ENCODE measurements at regions not wholly inside any gene's neighbourhood (a gene's known extent, or its start where the extent isn't known, plus 50 kb on each side); places are given as distances from the start of the nearest gene placed in this dataset.

DNA sequence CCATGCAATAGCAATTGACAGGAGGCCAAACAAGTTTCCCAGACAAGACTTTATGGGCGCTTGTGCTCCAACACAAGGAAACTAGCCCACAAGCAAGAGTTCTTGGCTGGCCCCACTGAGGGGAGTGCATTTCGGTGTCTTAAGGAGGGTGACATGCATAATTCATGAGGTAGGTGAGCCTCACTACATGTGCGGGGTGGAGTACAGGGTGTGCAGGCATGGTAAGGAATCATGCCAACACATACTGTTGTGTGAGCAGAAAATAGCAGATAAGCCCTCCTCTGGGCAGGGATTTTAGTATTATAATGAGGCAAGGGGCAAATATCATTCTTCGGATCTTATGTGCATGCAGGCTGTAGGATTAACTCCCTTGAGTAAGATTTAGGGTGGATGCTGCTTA is 78.7 kb upstream of the SLC1A4 start:
- intact Hi-C loops (cut with micrococcal nuclease; ENCODE audit: unreplicated experiment): loop anchor here (10.0 kb wide), 1 partner anchor 254 kb away; no protein-coding TSS in a partner anchor
- Histone ChIP-seq H3K4me3 (ENCODE audit: low read depth in 2 of 2, low read length in 2 of 2) (no peak overlapping the region), H3K36me3 (ENCODE audit: control insufficient read depth, insufficient read depth, low read length) (no peaks in the 10 kb centered on the region), H3K4me1 (ENCODE audit: control insufficient read depth, insufficient read depth, low read length) (no peaks in the 10 kb centered on the region), H3K9me3 (ENCODE audit: control insufficient read depth, insufficient read depth, low read depth, low read length) (no peaks in the 10 kb centered on the region), H3K27ac (ENCODE audit: low read length) (no peak overlapping the region), H3K27me3 (ENCODE audit: control insufficient read depth, insufficient read depth, low read length) (peaks cover 3% of the 10 kb centered on the region; the same call in 1 of the 2 replicates)
- CTCF ChIA-PET: no interaction called here
- POLR2A ChIA-PET: no interaction called here
- in situ Hi-C loops (cut with HindIII; ENCODE audit: low pct_unique_long_range_greater_than_20kb, low sequenced_read_pairs): no loop called here
- ATAC-seq (no peak), DNase-seq (ENCODE audit: low read depth, low spot score) (no peak)
- no TSS peak for BruUV-seq (replicated peaks)
- TF ChIP-seq, protein P1, sequence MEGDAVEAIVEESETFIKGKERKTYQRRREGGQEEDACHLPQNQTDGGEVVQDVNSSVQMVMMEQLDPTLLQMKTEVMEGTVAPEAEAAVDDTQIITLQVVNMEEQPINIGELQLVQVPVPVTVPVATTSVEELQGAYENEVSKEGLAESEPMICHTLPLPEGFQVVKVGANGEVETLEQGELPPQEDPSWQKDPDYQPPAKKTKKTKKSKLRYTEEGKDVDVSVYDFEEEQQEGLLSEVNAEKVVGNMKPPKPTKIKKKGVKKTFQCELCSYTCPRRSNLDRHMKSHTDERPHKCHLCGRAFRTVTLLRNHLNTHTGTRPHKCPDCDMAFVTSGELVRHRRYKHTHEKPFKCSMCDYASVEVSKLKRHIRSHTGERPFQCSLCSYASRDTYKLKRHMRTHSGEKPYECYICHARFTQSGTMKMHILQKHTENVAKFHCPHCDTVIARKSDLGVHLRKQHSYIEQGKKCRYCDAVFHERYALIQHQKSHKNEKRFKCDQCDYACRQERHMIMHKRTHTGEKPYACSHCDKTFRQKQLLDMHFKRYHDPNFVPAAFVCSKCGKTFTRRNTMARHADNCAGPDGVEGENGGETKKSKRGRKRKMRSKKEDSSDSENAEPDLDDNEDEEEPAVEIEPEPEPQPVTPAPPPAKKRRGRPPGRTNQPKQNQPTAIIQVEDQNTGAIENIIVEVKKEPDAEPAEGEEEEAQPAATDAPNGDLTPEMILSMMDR (IDR thresholded peaks at IDR 0.05): no peak
- TF ChIP-seq POLR2AphosphoS5 (IDR thresholded peaks at IDR 0.05; ENCODE audit: low read depth, low read length): no peak

DNA sequence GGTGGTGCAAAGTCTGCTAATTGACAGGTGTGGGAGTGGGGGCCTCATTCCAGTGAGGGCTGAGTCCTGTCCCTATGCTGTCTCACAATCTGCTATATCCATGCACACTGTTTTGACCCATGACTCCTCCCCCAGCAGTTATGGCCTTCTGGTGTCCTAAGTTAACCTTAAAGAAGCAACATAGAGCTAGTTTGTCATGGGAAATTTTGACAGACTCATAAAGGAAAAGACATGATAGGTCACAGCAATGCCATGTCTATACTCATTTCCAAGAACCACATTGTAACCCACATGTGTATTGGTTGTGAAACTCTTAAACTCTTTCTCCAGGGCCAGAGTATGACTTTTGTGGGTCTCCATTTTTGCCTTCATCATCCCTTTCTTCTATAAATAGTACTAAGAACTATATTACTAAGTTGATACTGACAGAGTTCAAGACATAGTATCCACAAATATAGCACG is 78.2 kb upstream of the SLC1A4 start:
- Histone ChIP-seq H3K27ac (ENCODE audit: low read length) (no peak overlapping the region), H3K36me3 (ENCODE audit: control insufficient read depth, insufficient read depth, low read length) (no peaks in the 10 kb centered on the region), H3K9me3 (ENCODE audit: control insufficient read depth, insufficient read depth, low read depth, low read length) (no peaks in the 10 kb centered on the region), H3K27me3 (ENCODE audit: control insufficient read depth, insufficient read depth, low read length) (0 out of 2 replicates have a peak, but pooled peaks cover 3% of the 10 kb centered on the region), H3K4me1 (ENCODE audit: control insufficient read depth, insufficient read depth, low read length) (no peaks in the 10 kb centered on the region), H3K4me3 (ENCODE audit: low read depth in 2 of 2, low read length in 2 of 2) (no peak overlapping the region)
- ChIA-PET CTCF (no interaction called here), POLR2A (no interaction called here)
- TF ChIP-seq, protein P2, sequence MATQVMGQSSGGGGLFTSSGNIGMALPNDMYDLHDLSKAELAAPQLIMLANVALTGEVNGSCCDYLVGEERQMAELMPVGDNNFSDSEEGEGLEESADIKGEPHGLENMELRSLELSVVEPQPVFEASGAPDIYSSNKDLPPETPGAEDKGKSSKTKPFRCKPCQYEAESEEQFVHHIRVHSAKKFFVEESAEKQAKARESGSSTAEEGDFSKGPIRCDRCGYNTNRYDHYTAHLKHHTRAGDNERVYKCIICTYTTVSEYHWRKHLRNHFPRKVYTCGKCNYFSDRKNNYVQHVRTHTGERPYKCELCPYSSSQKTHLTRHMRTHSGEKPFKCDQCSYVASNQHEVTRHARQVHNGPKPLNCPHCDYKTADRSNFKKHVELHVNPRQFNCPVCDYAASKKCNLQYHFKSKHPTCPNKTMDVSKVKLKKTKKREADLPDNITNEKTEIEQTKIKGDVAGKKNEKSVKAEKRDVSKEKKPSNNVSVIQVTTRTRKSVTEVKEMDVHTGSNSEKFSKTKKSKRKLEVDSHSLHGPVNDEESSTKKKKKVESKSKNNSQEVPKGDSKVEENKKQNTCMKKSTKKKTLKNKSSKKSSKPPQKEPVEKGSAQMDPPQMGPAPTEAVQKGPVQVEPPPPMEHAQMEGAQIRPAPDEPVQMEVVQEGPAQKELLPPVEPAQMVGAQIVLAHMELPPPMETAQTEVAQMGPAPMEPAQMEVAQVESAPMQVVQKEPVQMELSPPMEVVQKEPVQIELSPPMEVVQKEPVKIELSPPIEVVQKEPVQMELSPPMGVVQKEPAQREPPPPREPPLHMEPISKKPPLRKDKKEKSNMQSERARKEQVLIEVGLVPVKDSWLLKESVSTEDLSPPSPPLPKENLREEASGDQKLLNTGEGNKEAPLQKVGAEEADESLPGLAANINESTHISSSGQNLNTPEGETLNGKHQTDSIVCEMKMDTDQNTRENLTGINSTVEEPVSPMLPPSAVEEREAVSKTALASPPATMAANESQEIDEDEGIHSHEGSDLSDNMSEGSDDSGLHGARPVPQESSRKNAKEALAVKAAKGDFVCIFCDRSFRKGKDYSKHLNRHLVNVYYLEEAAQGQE (IDR thresholded peaks at IDR 0.05; ENCODE audit: insufficient read depth in 1 of 2, low read depth in 2 of 2, low read length in 1 of 2): no peak
- TF ChIP-seq, protein P1 (IDR thresholded peaks at IDR 0.05): no peak
- TF ChIP-seq SIN3A (IDR thresholded peaks at IDR 0.05; ENCODE audit: borderline replicate concordance, insufficient read depth, low read depth, low read length) (no peak), POLR2AphosphoS5 (IDR thresholded peaks at IDR 0.05; ENCODE audit: low read depth, low read length) (no peak), TCF7L2 (IDR thresholded peaks at IDR 0.05; ENCODE audit: low read depth, low read length) (no peak)
- intact Hi-C loops (cut with micrococcal nuclease; ENCODE audit: unreplicated experiment) (loop anchor here (10.0 kb wide), 1 partner anchor 254 kb away; no protein-coding TSS in a partner anchor), in situ Hi-C loops (cut with HindIII; ENCODE audit: low pct_unique_long_range_greater_than_20kb, low sequenced_read_pairs) (no loop called here)
- DNase-seq (ENCODE audit: low read depth, low spot score) (no peak), ATAC-seq (no peak)
- no TSS peak for BruUV-seq (replicated peaks)
